Neural crest cell (in vitro differentiated cells): ENCODE measurements at regions not wholly inside any gene's neighbourhood (a gene's known extent, or its start where the extent isn't known, plus 50 kb on each side); places are given as distances from the start of the nearest gene placed in this dataset.
"Not testable (repeated sequence)": the region's sequence is repeated elsewhere in the genome, so short reads cannot be mapped to it uniquely, and the experiment has no call there.

ENCODE experiments used
- DNase-seq: peaks from one replicate; pipeline ENCODE4 v3.0.0; 2021; ENCODE audit warnings: low read depth, mixed read lengths, low spot score
- H3K27ac Mint-ChIP-seq: one replicate; pipeline ENCODE4 v1.8.0; 2021; ENCODE audit warnings: mild to moderate bottlenecking, mixed read lengths; ENCODE audit not compliant: unreplicated experiment
- H3K27me3 Mint-ChIP-seq: 2 replicates; pipeline ENCODE4 v1.8.0; 2021; ENCODE audit warnings: low read depth, mild to moderate bottlenecking, mixed read lengths
- H3K36me3 Mint-ChIP-seq: 2 replicates; pipeline ENCODE4 v1.8.0; 2021; ENCODE audit warnings: low read depth, mild to moderate bottlenecking, mixed read lengths
- H3K4me1 Mint-ChIP-seq: 2 replicates; pipeline ENCODE4 v1.8.0; 2021; ENCODE audit warnings: mixed read lengths
- H3K4me3 Mint-ChIP-seq: one replicate; pipeline ENCODE4 v1.8.0; 2021; ENCODE audit warnings: mild to moderate bottlenecking, mixed read lengths
- H3K9me3 Mint-ChIP-seq: 2 replicates; pipeline ENCODE4 v1.8.0; 2021; ENCODE audit warnings: mixed read lengths
- CTCF ChIP-seq: fragments of 200-600 bp; sonication (generic); conservative IDR thresholded peaks from 2 replicates; pipeline ENCODE4 v1.5.0; 2021; ENCODE audit warnings: antibody characterized with exemption, mild to moderate bottlenecking

- H3K4me3 Mint-ChIP-seq, DNase-seq, H3K9me3 Mint-ChIP-seq, H3K27ac Mint-ChIP-seq, H3K4me1 Mint-ChIP-seq, H3K36me3 Mint-ChIP-seq: not testable (repeated sequence)
- peaks cover 48% of the 10 kb centered on the region for H3K27me3 Mint-ChIP-seq
These were observed 50.3 kb upstream of the CYP2B6 start for GRCh38 chr19:40940771-40941170.

DNA sequence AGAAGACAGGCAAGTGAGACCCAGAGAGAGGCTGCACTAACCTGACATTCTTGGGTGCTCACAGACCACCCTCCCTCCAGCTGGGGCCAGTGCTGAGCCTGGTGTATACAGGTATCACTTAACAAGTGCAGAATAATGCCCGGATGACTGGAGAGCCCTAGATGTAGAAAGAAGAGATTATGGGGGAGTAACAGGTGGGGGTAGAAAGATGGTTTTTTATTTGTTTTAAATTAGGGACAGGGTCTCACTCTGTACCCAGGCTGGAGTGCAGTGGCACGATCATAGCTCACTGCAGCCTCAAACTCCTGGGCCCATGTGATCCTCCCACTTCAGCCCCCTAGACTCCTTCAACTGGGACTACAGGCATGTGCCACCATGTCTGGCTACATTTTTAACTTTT, 53.1 kb upstream of the CYP2B6 start:
- H3K36me3 Mint-ChIP-seq, H3K4me3 Mint-ChIP-seq: not testable (repeated sequence)

DNA sequence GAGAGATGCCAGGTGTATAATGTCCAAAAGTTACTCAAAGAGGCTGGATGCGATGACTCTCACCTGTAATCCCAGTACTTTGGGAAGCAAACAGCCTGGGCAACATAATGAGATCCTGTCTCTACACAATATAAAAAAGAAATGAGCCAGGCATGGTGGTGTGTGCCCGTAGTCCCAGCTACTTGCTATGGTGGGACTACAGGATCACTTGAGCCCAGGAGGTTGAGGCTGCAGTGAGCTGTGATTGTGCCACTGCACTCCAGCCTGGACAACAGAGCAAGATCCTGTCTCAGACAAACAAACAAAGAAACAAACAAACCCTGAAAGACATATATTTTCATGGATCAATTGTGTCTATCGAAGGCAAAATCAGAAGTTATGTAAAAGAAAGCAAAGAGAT, 54.3 kb upstream of the CYP2B6 start:
- H3K4me3 Mint-ChIP-seq, result no peak overlapping the region

More for the DNA sequence above, 53.1 kb upstream of the CYP2B6 start:
- peaks cover 47% of the 10 kb centered on the region for H3K27me3 Mint-ChIP-seq
- DNase-seq, H3K27ac Mint-ChIP-seq, H3K4me1 Mint-ChIP-seq, H3K9me3 Mint-ChIP-seq: not testable (repeated sequence)

DNA sequence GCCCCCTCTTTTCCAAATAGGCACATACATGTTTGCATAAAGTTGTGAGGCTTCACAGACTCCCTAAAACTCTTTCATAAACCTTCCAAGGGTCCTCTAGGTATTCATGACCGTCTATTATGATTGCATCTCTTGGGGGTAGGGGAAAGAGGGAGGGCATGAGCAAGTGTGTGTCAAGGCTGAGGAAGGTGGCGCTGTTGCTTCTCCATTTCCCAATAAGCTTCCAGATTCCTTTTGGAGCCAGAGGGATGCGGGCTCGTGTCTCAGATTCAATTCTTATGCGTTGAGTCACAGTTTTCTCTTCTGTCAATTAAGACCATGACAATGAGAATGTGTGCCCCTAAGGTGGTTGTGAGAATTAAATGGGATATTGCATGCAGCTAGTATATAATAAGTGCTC, 51.0 kb upstream of the CYP2A7 start:
- DNase-seq, result no peak
- Mint-ChIP-seq H3K4me3 (no peak overlapping the region), H3K9me3 (no peaks in the 10 kb centered on the region), H3K36me3 (no peaks in the 10 kb centered on the region), H3K27ac (no peak overlapping the region), H3K27me3 (peaks cover 79% of the 10 kb centered on the region), H3K4me1 (no peaks in the 10 kb centered on the region)
- TF ChIP-seq CTCF, result no peak

More for the DNA sequence above, 54.3 kb upstream of the CYP2B6 start:
- no peak for TF ChIP-seq CTCF
- H3K9me3 Mint-ChIP-seq, result no peaks in the 10 kb centered on the region
- no peak for DNase-seq
- no peaks in the 10 kb centered on the region for H3K4me1 Mint-ChIP-seq
- H3K27ac Mint-ChIP-seq, result no peak overlapping the region
- no peaks in the 10 kb centered on the region for H3K36me3 Mint-ChIP-seq
- peaks cover 58% of the 10 kb centered on the region for H3K27me3 Mint-ChIP-seq

DNA sequence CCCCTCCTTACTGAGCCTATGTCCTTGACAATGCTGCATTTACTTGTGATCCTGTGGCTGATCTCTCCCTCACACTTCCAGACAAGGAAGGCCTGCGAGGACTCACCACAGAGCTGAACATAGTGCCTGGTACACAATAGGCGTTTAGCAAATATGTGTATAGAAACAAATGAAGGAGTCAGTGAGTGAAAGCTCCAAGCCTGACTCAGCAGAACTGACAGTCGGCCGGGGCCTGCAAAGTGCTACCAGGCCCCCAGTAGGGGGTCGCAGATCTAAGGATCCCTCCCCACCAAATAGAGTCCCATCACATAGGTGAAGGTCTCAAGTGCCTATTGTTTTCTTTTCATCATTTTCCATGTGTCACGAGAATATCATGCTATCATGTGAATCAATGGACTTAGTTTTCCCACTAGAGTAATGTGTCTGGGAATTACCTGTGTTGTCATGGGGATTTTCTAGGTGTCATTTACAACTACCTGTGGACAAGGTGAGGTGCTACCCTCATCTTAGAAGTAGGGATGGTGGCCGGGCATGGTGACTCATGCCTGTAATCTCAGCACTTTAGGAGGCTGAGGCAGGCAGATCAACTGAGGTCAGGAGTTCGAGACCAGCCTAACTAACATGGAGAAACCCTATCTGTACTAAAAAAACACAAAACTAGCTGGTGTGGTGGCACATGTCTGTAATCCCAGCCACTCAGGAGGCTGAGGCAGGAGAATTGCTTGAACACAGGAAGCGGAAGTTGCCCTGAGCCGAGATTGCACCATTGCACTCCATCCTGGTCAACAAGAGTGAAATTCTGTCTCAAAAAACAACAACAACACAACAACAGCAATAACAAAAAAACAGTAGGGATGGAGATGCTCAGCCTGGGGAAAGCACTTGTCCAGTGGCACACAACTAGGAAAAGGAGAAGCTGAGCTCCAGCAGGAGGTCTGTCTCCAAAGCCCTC, 50.3 kb upstream of the CYP2A7 start:
- Mint-ChIP-seq H3K36me3 (no peaks in the 10 kb centered on the region), H3K4me3 (no peak overlapping the region), H3K27me3 (peaks cover 74% of the 10 kb centered on the region), H3K27ac (no peak overlapping the region), H3K9me3 (no peaks in the 10 kb centered on the region), H3K4me1 (no peaks in the 10 kb centered on the region)
- TF ChIP-seq CTCF, result no peak
- no peak for DNase-seq
